ENCODE measurements at regions not wholly inside any gene's neighbourhood (a gene's known extent, or its start where the extent isn't known, plus 50 kb on each side); places are given as distances from the start of the nearest gene placed in this dataset.

DNA sequence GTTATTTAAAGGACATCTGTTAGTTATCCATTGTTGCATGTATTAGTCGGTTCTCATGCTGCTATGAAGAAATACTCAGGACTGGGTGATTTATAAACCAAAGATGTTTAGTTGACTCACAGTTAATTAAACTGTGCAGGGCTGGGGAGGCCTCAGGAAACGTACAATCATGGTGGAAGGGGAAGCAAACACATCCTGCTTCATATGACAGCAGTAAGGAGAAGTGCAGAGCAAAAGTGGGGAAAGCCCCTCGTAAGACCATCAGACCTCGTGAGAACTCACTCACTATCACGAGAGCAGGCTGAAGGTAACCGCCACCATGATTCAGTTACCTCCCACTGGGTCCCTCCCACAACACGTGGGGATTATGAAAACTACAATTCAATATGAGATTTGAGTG lies 2064.1 kb downstream of the MAT2B start:
- TF ChIP-seq POLR2A (IDR thresholded peaks at IDR 0.05), result no peak
- TF ChIP-seq, protein P1, sequence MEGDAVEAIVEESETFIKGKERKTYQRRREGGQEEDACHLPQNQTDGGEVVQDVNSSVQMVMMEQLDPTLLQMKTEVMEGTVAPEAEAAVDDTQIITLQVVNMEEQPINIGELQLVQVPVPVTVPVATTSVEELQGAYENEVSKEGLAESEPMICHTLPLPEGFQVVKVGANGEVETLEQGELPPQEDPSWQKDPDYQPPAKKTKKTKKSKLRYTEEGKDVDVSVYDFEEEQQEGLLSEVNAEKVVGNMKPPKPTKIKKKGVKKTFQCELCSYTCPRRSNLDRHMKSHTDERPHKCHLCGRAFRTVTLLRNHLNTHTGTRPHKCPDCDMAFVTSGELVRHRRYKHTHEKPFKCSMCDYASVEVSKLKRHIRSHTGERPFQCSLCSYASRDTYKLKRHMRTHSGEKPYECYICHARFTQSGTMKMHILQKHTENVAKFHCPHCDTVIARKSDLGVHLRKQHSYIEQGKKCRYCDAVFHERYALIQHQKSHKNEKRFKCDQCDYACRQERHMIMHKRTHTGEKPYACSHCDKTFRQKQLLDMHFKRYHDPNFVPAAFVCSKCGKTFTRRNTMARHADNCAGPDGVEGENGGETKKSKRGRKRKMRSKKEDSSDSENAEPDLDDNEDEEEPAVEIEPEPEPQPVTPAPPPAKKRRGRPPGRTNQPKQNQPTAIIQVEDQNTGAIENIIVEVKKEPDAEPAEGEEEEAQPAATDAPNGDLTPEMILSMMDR (IDR thresholded peaks at IDR 0.05), result no peak

Data from thyroid gland (tissue), 4 donors.